GM12891 (cell line): ENCODE measurements at regions not wholly inside any gene's neighbourhood (a gene's known extent, or its start where the extent isn't known, plus 50 kb on each side); places are given as distances from the start of the nearest gene placed in this dataset.

Experiments used
- DNase-seq: peaks from one replicate; pipeline ENCODE4 v3.0.0; 2011; ENCODE audit warnings: low spot score; ENCODE audit not compliant: insufficient read length
- FAIRE-seq: peaks from 2 replicates; lab custom pipeline; 2011; peaks lifted over from hg19 to GRCh38; lab: Jason Lieb, UNC
- PAX5 ChIP-seq: IDR thresholded peaks from 2 replicates; pipeline ENCODE4 v1.6.1; 2011; ENCODE audit warnings: low read length, moderate library complexity, mild to moderate bottlenecking; ENCODE audit not compliant: insufficient read depth, severe bottlenecking
- POLR2A ChIP-seq: IDR thresholded peaks from 2 replicates; pipeline ENCODE4 v1.6.1; 2011; ENCODE audit warnings: low read depth, low read length, control low read depth
- POLR2AphosphoS5 ChIP-seq: IDR thresholded peaks from 2 replicates; pipeline ENCODE4 v1.6.1; 2011; ENCODE audit warnings: low read depth, low read length, control low read depth
- POU2F2 ChIP-seq: IDR thresholded peaks from 2 replicates; pipeline ENCODE4 v1.6.1; 2011; ENCODE audit warnings: low read depth, mild to moderate bottlenecking, control low read depth, low read length, moderate library complexity
- SPI1 ChIP-seq: IDR thresholded peaks from 2 replicates; pipeline ENCODE4 v1.6.1; 2011; ENCODE audit warnings: low read depth, low read length, control low read depth
- TAF1 ChIP-seq: IDR thresholded peaks from 2 replicates; pipeline ENCODE4 v1.6.1; 2011; ENCODE audit warnings: low read depth, low read length, control low read depth

DNA sequence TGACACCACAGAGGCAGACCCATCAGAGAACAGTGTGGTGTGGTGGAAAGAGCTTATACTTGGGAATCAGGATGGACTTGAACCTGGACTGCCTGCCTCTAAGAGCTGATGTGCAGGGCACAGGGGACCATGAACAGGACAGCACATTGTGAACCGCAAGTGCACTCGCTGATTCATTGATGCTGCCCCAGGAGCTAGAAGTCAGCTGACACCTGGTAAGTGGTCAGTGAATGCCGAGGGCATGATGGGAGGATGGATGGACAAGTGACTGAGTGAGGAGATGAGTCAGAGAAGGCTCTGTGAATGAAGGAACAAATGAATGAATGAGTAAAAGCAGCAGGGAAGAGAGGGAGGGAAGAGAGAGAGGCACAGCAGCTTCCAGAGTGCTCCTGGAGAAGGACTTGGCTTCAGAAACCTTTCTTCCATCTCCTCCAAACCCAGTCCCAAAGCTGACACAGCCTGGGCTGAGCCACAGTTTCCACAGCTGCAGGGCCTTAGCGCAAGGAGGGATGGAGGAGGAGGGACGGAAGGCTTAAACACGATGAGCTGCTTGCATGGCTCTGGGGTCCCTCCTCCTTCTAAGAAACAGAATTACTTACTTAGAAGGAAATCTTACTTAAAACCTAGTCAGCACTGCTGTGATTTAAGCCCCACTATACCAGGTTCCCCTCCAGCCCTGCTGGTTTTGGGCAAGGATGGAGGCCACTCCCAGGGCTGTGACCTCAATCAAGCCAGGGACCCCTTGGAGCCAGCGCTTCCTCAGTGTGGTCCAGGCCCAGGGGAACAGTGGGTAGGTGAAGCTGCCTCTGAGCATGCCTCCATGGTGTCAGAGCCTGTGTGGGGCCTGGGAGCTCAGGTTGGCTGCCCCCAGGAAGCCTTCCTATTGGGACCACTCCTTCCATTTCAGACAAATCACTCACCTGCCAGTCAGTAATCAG is 184.6 kb downstream of the TMEM132E start:
- FAIRE-seq: no peak

GRCh38 chr17:34762078-34762477 is 182.7 kb downstream of the TMEM132E start:
- DNase-seq (no peak), FAIRE-seq (no peak)

More for the DNA sequence above, 184.6 kb downstream of the TMEM132E start:
- no peak for DNase-seq
- TF ChIP-seq SPI1: no peak

GRCh38 chr17:34761646-34762045 is 182.3 kb downstream of the TMEM132E start:
- TF ChIP-seq SPI1 (peak; percentile 57), PAX5 (no peak)
- DNase-seq (no peak), FAIRE-seq (no peak)

More at GRCh38 chr17:34762078-34762477, 182.7 kb downstream of the TMEM132E start:
- TF ChIP-seq POU2F2 (no peak), POLR2A (no peak), SPI1 (no peak), POLR2AphosphoS5 (no peak), TAF1 (no peak), PAX5 (no peak)

- no peak for DNase-seq
- TF ChIP-seq TAF1 (no peak), SPI1 (no peak), POLR2A (no peak), PAX5 (no peak), POLR2AphosphoS5 (no peak), POU2F2 (no peak)
- FAIRE-seq: no peak
These were observed 181.6 kb downstream of the TMEM132E start for GRCh38 chr17:34760931-34761495.

DNA sequence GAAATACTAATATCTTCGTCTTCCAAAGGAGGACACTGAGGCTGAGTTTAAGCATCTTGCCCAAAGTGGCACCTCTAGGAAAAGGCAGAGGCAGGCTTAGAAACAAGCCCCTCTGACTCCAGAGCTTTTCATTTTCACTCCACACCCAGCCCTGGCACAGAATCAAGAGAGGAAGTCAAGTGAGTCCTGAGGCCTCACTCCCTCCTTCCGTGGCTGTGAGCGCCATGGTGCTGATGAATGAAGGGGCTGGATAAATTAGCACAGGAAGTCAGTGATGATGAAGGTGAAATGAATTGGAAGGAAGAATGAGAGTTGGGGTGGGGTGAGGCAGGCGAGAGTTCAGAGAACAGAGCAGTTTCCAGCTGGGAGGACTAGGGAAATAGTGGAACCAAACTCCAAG is 179.3 kb downstream of the TMEM132E start:
- FAIRE-seq (no peak), DNase-seq (no peak)
- TF ChIP-seq TAF1 (no peak), POU2F2 (no peak), POLR2AphosphoS5 (no peak), SPI1 (no peak), PAX5 (no peak), POLR2A (no peak)

DNA sequence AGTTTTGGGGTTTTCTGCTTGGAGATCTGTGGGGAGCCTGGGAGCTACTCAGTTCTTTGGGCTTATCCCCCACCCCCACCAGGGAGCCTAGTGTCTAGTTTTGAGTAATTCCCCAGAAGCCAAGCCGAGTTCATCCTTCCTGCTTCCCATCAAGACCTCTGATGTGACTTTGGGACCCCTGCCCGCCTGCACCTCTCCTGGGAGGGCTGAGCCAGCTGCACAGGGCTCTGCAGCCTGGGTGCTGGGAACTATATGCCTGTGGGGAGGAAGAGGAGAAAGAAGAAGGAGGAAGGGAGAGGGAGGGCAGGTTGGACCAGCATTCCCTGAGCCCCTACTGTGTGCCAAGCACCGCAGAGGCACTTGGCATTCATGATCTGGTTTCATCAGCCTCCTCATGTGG is 178.9 kb downstream of the TMEM132E start:
- no peak for FAIRE-seq
- no peak for TF ChIP-seq PAX5
- TF ChIP-seq TAF1: no peak
- no peak for TF ChIP-seq SPI1
- no peak for TF ChIP-seq POLR2AphosphoS5
- no peak for TF ChIP-seq POLR2A
- TF ChIP-seq POU2F2: no peak
- no peak for DNase-seq

DNA sequence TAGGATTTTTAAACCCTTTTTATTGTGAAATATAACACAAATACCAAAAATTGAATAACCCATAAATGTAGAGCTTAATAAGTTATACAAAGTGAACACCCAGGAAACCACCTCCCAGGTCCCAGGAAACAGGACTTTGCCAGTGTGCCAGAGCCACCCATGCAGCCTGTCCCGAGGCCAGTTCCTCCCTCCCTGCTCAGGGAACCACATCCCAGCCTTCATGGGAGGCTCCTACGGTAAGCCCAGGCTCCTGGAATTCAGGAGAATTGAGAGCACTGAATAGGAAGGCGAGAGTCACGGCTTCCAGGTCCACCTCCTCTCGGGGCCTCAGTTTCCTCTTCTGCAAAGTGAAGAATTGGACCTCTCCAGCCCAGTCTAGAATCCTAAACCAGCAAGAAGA is 178.2 kb downstream of the TMEM132E start:
- no peak for DNase-seq
- FAIRE-seq: no peak
- TF ChIP-seq POU2F2: no peak
- TF ChIP-seq SPI1: no peak
- no peak for TF ChIP-seq TAF1
- no peak for TF ChIP-seq POLR2AphosphoS5
- TF ChIP-seq PAX5: no peak
- no peak for TF ChIP-seq POLR2A

DNA sequence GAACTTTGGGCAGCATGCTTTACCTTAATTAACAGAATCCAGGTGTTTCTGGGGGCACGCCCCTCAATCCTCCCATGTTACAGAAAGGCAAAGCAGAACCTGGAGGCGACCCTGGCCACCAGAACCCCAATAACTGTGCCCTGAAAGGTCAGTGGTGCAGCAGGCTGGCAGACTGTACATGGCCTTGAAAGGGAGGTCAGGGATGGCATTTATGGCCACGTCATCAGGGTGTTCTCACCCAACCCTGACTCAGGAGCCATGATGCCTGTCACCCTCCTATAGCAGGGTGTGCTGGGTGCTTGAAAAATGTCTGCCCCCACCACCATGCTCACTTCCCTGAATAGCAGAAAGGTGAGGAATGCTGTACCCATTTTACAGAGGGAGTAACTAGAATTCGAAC is 177.7 kb downstream of the TMEM132E start:
- no peak for FAIRE-seq
- TF ChIP-seq POU2F2 (no peak), POLR2A (no peak), POLR2AphosphoS5 (no peak), PAX5 (no peak), SPI1 (no peak), TAF1 (no peak)
- no peak for DNase-seq

- DNase-seq (no peak), FAIRE-seq (no peak)
- TF ChIP-seq POLR2AphosphoS5: no peak
These were observed 177.2 kb downstream of the TMEM132E start for GRCh38 chr17:34756637-34757021.

DNA sequence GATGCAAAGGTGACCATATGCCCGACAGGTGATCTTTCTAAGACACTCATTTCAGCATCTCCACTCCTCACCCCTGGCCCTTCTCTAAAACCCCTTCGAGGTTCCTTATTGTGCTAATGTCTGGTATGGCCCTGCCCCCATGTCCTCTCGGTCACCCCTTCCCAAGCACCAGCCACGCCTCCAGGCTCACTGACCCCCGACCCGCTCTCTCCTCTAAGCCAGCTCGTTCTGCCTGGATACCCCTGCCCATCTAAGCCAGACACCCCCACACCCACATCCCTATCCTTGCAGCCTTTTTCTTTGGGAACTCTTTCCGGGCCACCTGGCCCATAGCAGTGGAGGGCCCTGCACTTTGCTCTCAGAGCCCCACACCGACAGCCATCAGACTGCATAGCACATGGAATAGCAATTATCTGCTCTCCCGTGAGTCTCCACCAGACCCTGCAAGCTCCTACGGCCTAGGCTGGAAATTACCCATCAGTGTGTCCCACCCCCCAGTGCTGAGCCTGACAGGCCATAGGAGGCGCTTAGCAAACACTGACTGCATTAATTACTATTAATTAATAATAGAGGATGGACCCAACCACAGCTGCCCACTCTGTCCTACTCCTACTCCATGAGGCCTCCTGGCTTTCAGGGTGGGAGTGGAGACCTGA is 176.7 kb downstream of the TMEM132E start:
- DNase-seq (no peak), FAIRE-seq (no peak)
- TF ChIP-seq POLR2A (no peak), POLR2AphosphoS5 (no peak), POU2F2 (no peak), SPI1 (no peak), TAF1 (no peak), PAX5 (no peak)
